ENCODE measurements at regions not wholly inside any gene's neighbourhood (a gene's known extent, or its start where the extent isn't known, plus 50 kb on each side); places are given as distances from the start of the nearest gene placed in this dataset.

GRCh38 chrX:45360571-45360970 lies 159.9 kb upstream of the DIPK2B start:
- TF ChIP-seq MXI1 (IDR thresholded peaks at IDR 0.05; ENCODE audit: borderline replicate concordance, low read depth, low read length) (no peak), HCFC1 (IDR thresholded peaks at IDR 0.05; ENCODE audit: low read depth, low read length) (no peak), POLR2AphosphoS5 (IDR thresholded peaks at IDR 0.05; ENCODE audit: low read depth, low read length) (no peak), NCOA5 (CRISPR knock-in tag; IDR thresholded peaks at IDR 0.05) (no peak), ZNF589 (CRISPR knock-in tag; conservative IDR thresholded peaks at IDR 0.05) (no peak), CTCF (CRISPR knock-in tag; IDR thresholded peaks at IDR 0.05) (no peak), ZKSCAN1 (IDR thresholded peaks at IDR 0.05; ENCODE audit: low read length) (no peak), ZNF282 (IDR thresholded peaks at IDR 0.05; ENCODE audit: partially characterized antibody) (no peak), GPN1 (CRISPR knock-in tag; IDR thresholded peaks at IDR 0.05; ENCODE audit: borderline replicate concordance) (no peak), SMARCE1 (IDR thresholded peaks at IDR 0.05; ENCODE audit: borderline replicate concordance) (no peak), ZNF280B (CRISPR knock-in tag; IDR thresholded peaks at IDR 0.05; ENCODE audit: borderline replicate concordance) (no peak), HBP1 (CRISPR knock-in tag; IDR thresholded peaks at IDR 0.05; ENCODE audit: low read depth) (no peak)
